ENCODE measurements at regions not wholly inside any gene's neighbourhood (a gene's known extent, or its start where the extent isn't known, plus 50 kb on each side); places are given as distances from the start of the nearest gene placed in this dataset.

GRCh38 chr22:48758881-48759875 lies 1068.5 kb downstream of the BRD1 start:
- no peak for TF ChIP-seq POLR2A (IDR thresholded peaks at IDR 0.05)
- TF ChIP-seq CTCF (IDR thresholded peaks at IDR 0.05), result no peak
- TF ChIP-seq EP300 (IDR thresholded peaks at IDR 0.05), result no peak
- no peak for TF ChIP-seq POLR2AphosphoS5 (IDR thresholded peaks at IDR 0.05)
